SK-N-SH treated with all-trans-retinoic acid at 6 μM for 48 hours (cell line): ENCODE measurements at regions not wholly inside any gene's neighbourhood (a gene's known extent, or its start where the extent isn't known, plus 50 kb on each side); places are given as distances from the start of the nearest gene placed in this dataset.

Source experiments
- ATAC-seq: fragments of 200-7000 bp; cut with Tn5 transposase; 3 replicates; pipeline ENCODE4 v1.9.1; 2020; ENCODE audit warnings: mild to moderate bottlenecking, moderate library complexity
- BACH2 ChIP-seq: fragments of 250-450 bp; sonication (Bioruptor Pico); IDR thresholded peaks from 2 replicates; pipeline ENCODE4 v1.9.0; 2021; ENCODE audit warnings: mild to moderate bottlenecking, borderline replicate concordance
- CREB5 ChIP-seq: fragments of 250-450 bp; sonication (Bioruptor Pico); IDR thresholded peaks from 2 replicates; pipeline ENCODE4 v1.5.1; 2020; ENCODE audit warnings: low read depth, mild to moderate bottlenecking, moderate library complexity
- CSDC2 ChIP-seq: fragments of 250-450 bp; sonication (Bioruptor Pico); IDR thresholded peaks from 2 replicates; pipeline ENCODE4 v1.5.0; 2020; ENCODE audit warnings: mild to moderate bottlenecking, moderate library complexity
- CSRNP3 ChIP-seq: fragments of 250-450 bp; sonication (Bioruptor Pico); IDR thresholded peaks from 2 replicates; pipeline ENCODE4 v1.5.1; 2021; ENCODE audit warnings: mild to moderate bottlenecking, moderate library complexity
- ESRRG ChIP-seq: fragments of 250-450 bp; sonication (Bioruptor Pico); IDR thresholded peaks from 2 replicates; pipeline ENCODE4 v1.6.1; 2021; ENCODE audit warnings: mild to moderate bottlenecking
- GLIS3 ChIP-seq: fragments of 250-450 bp; sonication (Bioruptor Pico); IDR thresholded peaks from 2 replicates; pipeline ENCODE4 v1.5.0; 2020; ENCODE audit warnings: mild to moderate bottlenecking, moderate library complexity
- ISL1 ChIP-seq: fragments of 250-450 bp; sonication (Bioruptor Pico); IDR thresholded peaks from 2 replicates; pipeline ENCODE4 v2.1.2; 2022; ENCODE audit warnings: mild to moderate bottlenecking, moderate library complexity
- OSR1 ChIP-seq: fragments of 250-450 bp; sonication (Bioruptor Pico); IDR thresholded peaks from 2 replicates; pipeline ENCODE4 v1.8.0; 2022; ENCODE audit warnings: moderate library complexity, mild to moderate bottlenecking, inconsistent platforms
- PATZ1 ChIP-seq: fragments of 250-450 bp; sonication (Bioruptor Pico); IDR thresholded peaks from 2 replicates; pipeline ENCODE4 v1.8.0; 2020; ENCODE audit warnings: mild to moderate bottlenecking, moderate library complexity, borderline replicate concordance
- POU6F1 ChIP-seq: fragments of 250-450 bp; sonication (Bioruptor Pico); IDR thresholded peaks from 2 replicates; pipeline ENCODE4 v1.8.0; 2021; ENCODE audit warnings: low read depth, mild to moderate bottlenecking, moderate library complexity, borderline replicate concordance
- PPARA ChIP-seq: fragments of 250-450 bp; sonication (Bioruptor Pico); IDR thresholded peaks from 2 replicates; pipeline ENCODE4 v1.5.0; 2020; ENCODE audit warnings: mild to moderate bottlenecking, borderline replicate concordance
- RARB ChIP-seq: fragments of 250-450 bp; sonication (Bioruptor Pico); IDR thresholded peaks from 2 replicates; pipeline ENCODE4 v1.8.0; 2021; ENCODE audit warnings: mild to moderate bottlenecking, moderate library complexity
- SNAI2 ChIP-seq: fragments of 250-450 bp; sonication (Bioruptor Pico); IDR thresholded peaks from 2 replicates; pipeline ENCODE4 v1.5.0; 2020; ENCODE audit warnings: mild to moderate bottlenecking, moderate library complexity
- TCF4 ChIP-seq: fragments of 250-450 bp; sonication (Bioruptor Pico); IDR thresholded peaks from 2 replicates; pipeline ENCODE4 v1.8.0; 2021; ENCODE audit warnings: mild to moderate bottlenecking, moderate library complexity, borderline replicate concordance
- TOX ChIP-seq: fragments of 250-450 bp; sonication (Bioruptor Pico); IDR thresholded peaks from 2 replicates; pipeline ENCODE4 v1.8.0; 2021; ENCODE audit warnings: mild to moderate bottlenecking, moderate library complexity, borderline replicate concordance
- TSHZ2 ChIP-seq: fragments of 250-450 bp; sonication (Bioruptor Pico); IDR thresholded peaks from 2 replicates; pipeline ENCODE4 v1.5.0; 2020; ENCODE audit warnings: mild to moderate bottlenecking, moderate library complexity
- ZC3H10 ChIP-seq: fragments of 250-450 bp; sonication (Bioruptor Pico); IDR thresholded peaks from 2 replicates; pipeline ENCODE4 v1.5.1; 2021; ENCODE audit warnings: mild to moderate bottlenecking, moderate library complexity
- ZFP3 ChIP-seq: fragments of 250-450 bp; sonication (Bioruptor Pico); IDR thresholded peaks from 2 replicates; pipeline ENCODE4 v1.5.0; 2020; ENCODE audit warnings: mild to moderate bottlenecking, moderate library complexity
- ZFP30 ChIP-seq: fragments of 450-650 bp; formaldehyde crosslinking; IDR thresholded peaks from 2 replicates; pipeline ENCODE4 v1.5.0; 2022; ENCODE audit warnings: mild to moderate bottlenecking, moderate library complexity
- ZNF565 ChIP-seq: fragments of 450-650 bp; formaldehyde crosslinking; conservative IDR thresholded peaks from 2 replicates; pipeline ENCODE4 v1.5.0; 2020; ENCODE audit warnings: low read depth, mild to moderate bottlenecking, moderate library complexity
- ZNF8 ChIP-seq: fragments of 450-650 bp; formaldehyde crosslinking; IDR thresholded peaks from 2 replicates; pipeline ENCODE4 v1.5.0; 2020; ENCODE audit warnings: mild to moderate bottlenecking, moderate library complexity

- TF ChIP-seq ZFP3 (CRISPR knock-in tag): no peak
- ATAC-seq: no peak
Observed at GRCh38 chr16:55947366-55947765, 72.2 kb upstream of the CES5A start.

GRCh38 chr16:55944377-55944802 is 69.2 kb upstream of the CES5A start:
- TF ChIP-seq PATZ1 (CRISPR knock-in tag) (no peak), PPARA (CRISPR knock-in tag) (no peak), BACH2 (CRISPR knock-in tag) (no peak), ZFP30 (CRISPR knock-in tag) (no peak), ISL1 (CRISPR knock-in tag) (no peak), CREB5 (CRISPR knock-in tag) (no peak), ESRRG (CRISPR knock-in tag) (no peak), CSRNP3 (CRISPR knock-in tag) (no peak), TCF4 (CRISPR knock-in tag) (no peak), SNAI2 (CRISPR knock-in tag) (no peak), CSDC2 (no peak), POU6F1 (CRISPR knock-in tag) (no peak), TSHZ2 (CRISPR knock-in tag) (no peak), ZC3H10 (CRISPR knock-in tag) (no peak), TOX (CRISPR knock-in tag) (no peak), RARB (CRISPR knock-in tag) (no peak), GLIS3 (CRISPR knock-in tag) (no peak), ZNF8 (no peak), OSR1 (CRISPR knock-in tag) (no peak)
- ATAC-seq: peak; percentile 80; the same call in 2 of the 3 replicates

GRCh38 chr16:55943267-55943666 is 68.1 kb upstream of the CES5A start:
- no peak for TF ChIP-seq PATZ1 (CRISPR knock-in tag)
- TF ChIP-seq RARB (CRISPR knock-in tag): no peak
- no peak for TF ChIP-seq ZC3H10 (CRISPR knock-in tag)
- no peak for TF ChIP-seq PPARA (CRISPR knock-in tag)
- no peak for TF ChIP-seq ZFP30 (CRISPR knock-in tag)
- TF ChIP-seq CREB5 (CRISPR knock-in tag): no peak
- no peak for TF ChIP-seq TSHZ2 (CRISPR knock-in tag)
- TF ChIP-seq SNAI2 (CRISPR knock-in tag): no peak
- TF ChIP-seq TCF4 (CRISPR knock-in tag): no peak
- no peak for TF ChIP-seq ISL1 (CRISPR knock-in tag)
- no peak for TF ChIP-seq ZNF565 (CRISPR knock-in tag)
- no peak for TF ChIP-seq OSR1 (CRISPR knock-in tag)
- TF ChIP-seq TOX (CRISPR knock-in tag): no peak
- no peak for ATAC-seq
